GM23248 (cell line): ENCODE measurements at regions not wholly inside any gene's neighbourhood (a gene's known extent, or its start where the extent isn't known, plus 50 kb on each side); places are given as distances from the start of the nearest gene placed in this dataset.
"Not testable (repeated sequence)": the region's sequence is repeated elsewhere in the genome, so short reads cannot be mapped to it uniquely, and the experiment has no call there.

Experiments
- DNase-seq: peaks from one replicate; pipeline ENCODE4 v3.0.0-alpha.2; 2015
- H2AFZ ChIP-seq: fragments of 200-600 bp; sonication (generic); 2 replicates; pipeline ENCODE4 v1.6.1; 2016; ENCODE audit warnings: antibody characterized with exemption
- H3F3A ChIP-seq: fragments of 200-600 bp; sonication (generic); 2 replicates; pipeline ENCODE4 v1.6.1; 2016; ENCODE audit warnings: mild to moderate bottlenecking, antibody characterized with exemption, mixed run types; ENCODE audit not compliant: insufficient read depth
- H3K27ac ChIP-seq: fragments of 200-600 bp; sonication (generic); 2 replicates; pipeline ENCODE4 v1.5.1; 2016; ENCODE audit warnings: mild to moderate bottlenecking
- H3K27me3 ChIP-seq: fragments of 200-600 bp; sonication (generic); replicated peaks from 2 replicates; pipeline ENCODE4 v1.6.1; 2016; ENCODE audit warnings: mild to moderate bottlenecking; ENCODE audit not compliant: insufficient read depth
- H3K36me3 ChIP-seq: fragments of 200-600 bp; sonication (generic); 2 replicates; pipeline ENCODE4 v1.6.1; 2016; ENCODE audit warnings: low read depth, mild to moderate bottlenecking
- H3K4me1 ChIP-seq: fragments of 200-600 bp; sonication (generic); 2 replicates; pipeline ENCODE4 v1.6.1; 2016; ENCODE audit warnings: mild to moderate bottlenecking; ENCODE audit not compliant: insufficient read depth
- H3K4me2 ChIP-seq: fragments of 200-600 bp; sonication (generic); one replicate; pipeline ENCODE4 v1.6.1; 2016; ENCODE audit warnings: mild to moderate bottlenecking; ENCODE audit not compliant: unreplicated experiment
- H3K4me3 ChIP-seq: fragments of 200-600 bp; sonication (generic); 2 replicates; pipeline ENCODE4 v1.5.1; 2016; ENCODE audit warnings: mild to moderate bottlenecking
- H3K79me2 ChIP-seq: fragments of 200-600 bp; sonication (generic); 2 replicates; pipeline ENCODE4 v1.6.1; 2016; ENCODE audit warnings: mild to moderate bottlenecking; ENCODE audit not compliant: insufficient read depth
- H3K9ac ChIP-seq: fragments of 200-600 bp; sonication (generic); 2 replicates; pipeline ENCODE4 v1.6.1; 2016; ENCODE audit warnings: mild to moderate bottlenecking
- H3K9me2 ChIP-seq: fragments of 200-600 bp; sonication (generic); 2 replicates; pipeline ENCODE4 v1.6.1; 2016; ENCODE audit warnings: mixed run types, mild to moderate bottlenecking, moderate library complexity; ENCODE audit not compliant: insufficient read depth
- H3K9me3 ChIP-seq: fragments of 200-600 bp; sonication (generic); one replicate; pipeline ENCODE4 v1.6.1; 2017; ENCODE audit warnings: low read depth
- H4K20me1 ChIP-seq: fragments of 200-600 bp; sonication (generic); 2 replicates; pipeline ENCODE4 v1.6.0; 2016; ENCODE audit not compliant: insufficient read depth
- EZH2 ChIP-seq: fragments of 200-600 bp; sonication (generic); IDR thresholded peaks from 2 replicates; pipeline ENCODE4 v1.6.1; 2018; ENCODE audit warnings: antibody characterized with exemption, mild to moderate bottlenecking; ENCODE audit not compliant: insufficient read depth, poor library complexity, severe bottlenecking
- EZH2phosphoT487 ChIP-seq: fragments of 200-600 bp; sonication (generic); IDR thresholded peaks from 2 replicates; pipeline ENCODE4 v1.6.1; 2018; ENCODE audit warnings: antibody characterized with exemption, moderate library complexity, mild to moderate bottlenecking, low read depth; ENCODE audit not compliant: insufficient read depth
- WGBS, 2 experiments: methylation state at CpG; one replicate each; pipeline ENCODE4 v1.1.6; 2015 to 2017; ENCODE audit warnings: low lambda C conversion rate in 2 of 2, low coverage in 1 of 2; ENCODE audit errors: missing lambda C conversion rate in 2 of 2; 5-methylcytosine and 5-hydroxymethylcytosine counted together
- in situ Hi-C: fragments of 300-500 bp; cut with MboI; formaldehyde crosslinking; loops from 2 replicates; pipeline ENCODE4 v1.15.0; 2020

DNA sequence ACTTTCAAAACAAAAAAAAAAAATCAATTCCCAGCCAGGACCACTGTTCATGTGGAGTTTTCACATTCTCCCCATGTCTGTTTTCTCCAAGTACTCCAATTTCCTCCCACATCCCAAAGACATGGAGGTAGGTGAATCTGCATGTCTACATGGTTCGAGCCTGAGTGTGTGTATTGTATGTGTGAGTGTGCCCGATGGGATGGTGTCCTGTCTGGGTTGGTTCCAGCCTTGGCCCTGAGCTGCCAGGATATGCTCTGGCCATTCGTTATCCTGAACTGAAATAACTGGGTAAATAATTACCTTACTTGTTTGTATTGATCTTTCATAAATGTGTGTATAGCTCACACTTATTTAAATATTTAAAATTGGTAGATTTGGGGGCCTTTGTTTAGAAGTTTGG lies 452.3 kb upstream of the RORB start:
- WGBS, 2 experiments, result 29 to 34% methylated on average over 3 of the region's 3 CpGs
- TF ChIP-seq EZH2 (no peak), EZH2phosphoT487 (no peak)
- in situ Hi-C loops, result no loop called here

DNA sequence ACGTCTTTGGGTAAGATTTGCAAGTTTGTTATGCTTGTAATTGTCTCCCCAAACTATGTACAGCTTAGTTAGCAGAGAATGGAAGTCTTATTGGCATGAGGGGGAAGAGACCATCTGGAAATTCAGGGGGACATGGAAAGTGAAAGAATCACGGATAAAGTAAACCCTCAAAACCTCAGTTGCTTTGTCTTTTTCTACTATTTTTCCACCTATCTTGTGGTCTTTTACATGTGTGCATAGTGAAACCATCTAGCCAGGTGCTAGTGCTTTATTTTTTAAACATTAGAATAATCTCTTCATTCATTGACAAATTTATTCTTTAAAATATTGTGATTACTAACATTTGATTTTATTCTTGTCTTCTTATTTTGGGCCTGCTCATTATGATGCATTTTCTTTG lies 441.1 kb upstream of the RORB start:
- no peaks in the 10 kb centered on the region for H3F3A ChIP-seq
- WGBS, 2 experiments, result 5 to 10% methylated on average over 2 of the region's 2 CpGs
- in situ Hi-C loops, result no loop called here

More for the DNA sequence above, 452.3 kb upstream of the RORB start:
- Histone ChIP-seq H3K4me3 (no peak overlapping the region), H3K27ac (no peak overlapping the region), H3K4me2 (no peak overlapping the region), H3F3A (no peaks in the 10 kb centered on the region), H4K20me1 (no peaks in the 10 kb centered on the region), H3K4me1 (no peaks in the 10 kb centered on the region), H3K9me2 (no peaks in the 10 kb centered on the region), H3K9ac (no peak overlapping the region), H3K9me3 (no peaks in the 10 kb centered on the region), H3K36me3 (no peaks in the 10 kb centered on the region), H2AFZ (no peak overlapping the region), H3K27me3 (no peaks in the 10 kb centered on the region), H3K79me2 (no peaks in the 10 kb centered on the region)
- no peak for DNase-seq

DNA sequence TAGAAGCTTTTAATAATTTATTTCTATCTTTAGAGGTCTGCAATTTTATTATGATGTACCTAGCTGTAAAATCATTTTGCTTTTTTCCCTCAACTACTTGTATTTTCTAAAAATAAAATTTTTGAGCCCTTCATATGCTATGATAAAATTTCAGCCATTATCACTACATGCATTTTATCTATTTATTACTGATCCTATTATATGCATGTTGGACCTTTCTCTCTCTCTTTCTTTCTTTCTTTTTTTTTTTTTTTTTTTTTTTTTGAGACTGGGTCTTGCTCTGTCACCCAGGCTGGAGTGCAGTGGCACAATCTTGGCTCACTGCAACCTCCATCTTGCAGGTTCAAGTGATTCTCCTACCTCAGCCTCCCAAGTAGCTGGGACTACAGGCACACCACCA lies 440.1 kb upstream of the RORB start:
- H3K27me3 ChIP-seq, H3K36me3 ChIP-seq, in situ Hi-C loops, H3K27ac ChIP-seq, H3K9me2 ChIP-seq, H3K9ac ChIP-seq, H4K20me1 ChIP-seq, H3K9me3 ChIP-seq, H2AFZ ChIP-seq, H3K79me2 ChIP-seq, H3K4me2 ChIP-seq, H3K4me1 ChIP-seq, H3F3A ChIP-seq, H3K4me3 ChIP-seq: not testable (repeated sequence)
- DNase-seq, result peak; percentile 26

More for the DNA sequence above, 441.1 kb upstream of the RORB start:
- no peaks in the 10 kb centered on the region for H4K20me1 ChIP-seq
- no peaks in the 10 kb centered on the region for H3K79me2 ChIP-seq
- H3K36me3 ChIP-seq, result no peaks in the 10 kb centered on the region
- no peaks in the 10 kb centered on the region for H3K4me1 ChIP-seq
- no peak overlapping the region for H3K4me3 ChIP-seq
- H3K27me3 ChIP-seq, result no peaks in the 10 kb centered on the region
- H3K9me3 ChIP-seq, result no peaks in the 10 kb centered on the region
- H3K9me2 ChIP-seq, result no peaks in the 10 kb centered on the region
- no peak overlapping the region for H3K27ac ChIP-seq
- TF ChIP-seq EZH2 (no peak), EZH2phosphoT487 (no peak)
- no peak for DNase-seq
- H3K9ac ChIP-seq, result no peak overlapping the region
- no peak overlapping the region for H2AFZ ChIP-seq
- H3K4me2 ChIP-seq, result no peak overlapping the region

DNA sequence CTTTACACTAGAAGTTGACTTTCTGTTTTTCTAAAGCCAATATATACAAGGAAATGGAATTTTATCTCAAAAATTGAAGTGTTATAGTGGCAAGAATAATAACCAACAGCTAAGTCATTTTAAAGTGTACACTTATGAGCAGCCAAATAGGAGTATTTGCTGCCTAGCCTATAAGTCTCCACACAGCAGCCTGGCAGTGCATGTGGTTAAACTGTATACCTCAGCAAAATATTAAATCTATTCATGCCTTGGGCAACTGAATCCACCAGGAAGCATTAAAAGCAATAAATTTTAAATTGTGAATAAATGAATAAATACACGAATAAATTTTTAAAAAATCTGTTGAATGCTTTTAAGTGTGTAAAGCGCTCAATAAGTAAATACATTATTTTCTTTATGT lies 432.4 kb upstream of the RORB start:
- no peaks in the 10 kb centered on the region for H3K27me3 ChIP-seq
- in situ Hi-C loops, result no loop called here
- no peak overlapping the region for H3K27ac ChIP-seq
- TF ChIP-seq EZH2 (no peak), EZH2phosphoT487 (no peak)
- H3K4me1 ChIP-seq, result no peaks in the 10 kb centered on the region
- H3K79me2 ChIP-seq, result no peaks in the 10 kb centered on the region
- DNase-seq, result no peak
- 30 to 36% methylated on average over 2 of the region's 2 CpGs for WGBS, 2 experiments
- H3K9ac ChIP-seq, result no peak overlapping the region
- no peak overlapping the region for H2AFZ ChIP-seq
- no peaks in the 10 kb centered on the region for H4K20me1 ChIP-seq
- H3K36me3 ChIP-seq, result no peaks in the 10 kb centered on the region
- no peaks in the 10 kb centered on the region for H3F3A ChIP-seq
- H3K4me3 ChIP-seq, result no peak overlapping the region
- H3K4me2 ChIP-seq, result no peak overlapping the region
- no peaks in the 10 kb centered on the region for H3K9me2 ChIP-seq
- no peaks in the 10 kb centered on the region for H3K9me3 ChIP-seq

DNA sequence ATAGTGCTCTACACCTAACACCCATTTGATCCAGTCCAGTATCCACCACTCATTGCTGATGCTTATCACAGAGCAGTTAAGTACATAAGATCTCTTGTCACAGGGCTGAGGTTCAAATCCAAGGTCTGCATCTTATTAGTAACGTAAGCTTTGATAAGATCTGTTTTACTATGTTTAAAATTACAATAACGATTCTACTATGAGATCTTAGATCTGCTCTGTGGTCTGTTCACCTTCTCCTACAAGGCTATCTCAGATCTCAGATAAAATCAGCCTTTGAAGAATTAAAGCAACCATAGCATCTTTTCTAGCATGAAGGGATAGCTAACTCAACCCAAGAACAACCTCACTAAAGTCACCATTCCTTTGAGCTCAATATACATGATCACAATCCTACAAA lies 431.0 kb upstream of the RORB start:
- Histone ChIP-seq H4K20me1 (no peaks in the 10 kb centered on the region), H3K9me2 (no peaks in the 10 kb centered on the region), H2AFZ (no peak overlapping the region), H3F3A (no peaks in the 10 kb centered on the region), H3K9me3 (no peaks in the 10 kb centered on the region), H3K27me3 (no peaks in the 10 kb centered on the region), H3K9ac (no peak overlapping the region), H3K4me1 (no peaks in the 10 kb centered on the region), H3K4me2 (no peak overlapping the region), H3K4me3 (no peak overlapping the region), H3K27ac (no peak overlapping the region), H3K36me3 (no peaks in the 10 kb centered on the region), H3K79me2 (no peaks in the 10 kb centered on the region)
- TF ChIP-seq EZH2phosphoT487 (no peak), EZH2 (no peak)
- in situ Hi-C loops, result no loop called here
- WGBS, 2 experiments, result 8 to 9% methylated on average over 2 of the region's 2 CpGs
- no peak for DNase-seq
